CD14-positive monocyte (primary cell): ENCODE measurements at regions not wholly inside any gene's neighbourhood (a gene's known extent, or its start where the extent isn't known, plus 50 kb on each side); places are given as distances from the start of the nearest gene placed in this dataset.

Experiments used
- DNase-seq, 3 donors: peaks; one replicate each; pipeline ENCODE4 v3.0.0-alpha.2; 2011 to 2022
- H2AFZ ChIP-seq: 2 replicates; pipeline ENCODE4 v1.6.0; 2012; ENCODE audit warnings: mild to moderate bottlenecking, low read depth, low read length, inconsistent platforms; ENCODE audit not compliant: insufficient read depth, poor library complexity, severe bottlenecking
- H3K27ac ChIP-seq, 2 donors: 1 replicate in 1 of 2; 2 replicates in 1 of 2; pipeline ENCODE4 v1.5.1; 2012 to 2013; ENCODE audit warnings: low read length in 2 of 2, control low read depth in 1 of 2, inconsistent platforms in 1 of 2, low read depth in 1 of 2, mild to moderate bottlenecking in 1 of 2
- H3K27me3 ChIP-seq, 2 donors: one replicate each; pipeline versions ENCODE4 v1.6.0 to v1.6.1; 2011 to 2013; ENCODE audit warnings: low read length in 2 of 2; ENCODE audit not compliant: control insufficient read depth in 2 of 2, insufficient read depth in 2 of 2
- H3K36me3 ChIP-seq, 2 donors: replicated peaks in 1 of 2; 1 replicate in 1 of 2; 2 replicates in 1 of 2; pipeline versions ENCODE4 v1.5.1 to v1.6.1; 2012 to 2013; ENCODE audit warnings: low read length in 2 of 2, control low read depth in 1 of 2, inconsistent platforms in 1 of 2, mild to moderate bottlenecking in 1 of 2; ENCODE audit not compliant: insufficient read depth in 2 of 2, control insufficient read depth in 1 of 2
- H3K4me1 ChIP-seq, 2 donors: 1 replicate in 1 of 2; 2 replicates in 1 of 2; pipeline versions ENCODE4 v1.5.1 to v1.6.1; 2012 to 2013; ENCODE audit warnings: low read length in 2 of 2, control low read depth in 1 of 2, inconsistent platforms in 1 of 2, mild to moderate bottlenecking in 1 of 2, moderate library complexity in 1 of 2; ENCODE audit not compliant: insufficient read depth in 2 of 2, control insufficient read depth in 1 of 2
- H3K4me2 ChIP-seq: replicated peaks from 2 replicates; pipeline ENCODE3; 2012; ENCODE audit warnings: low read length, moderate library complexity, mild to moderate bottlenecking; ENCODE audit not compliant: poor library complexity, severe bottlenecking; ENCODE audit errors: extremely low read depth
- H3K4me3 ChIP-seq, 3 experiments: fragments of 200-600 bp in 1 of 3; sonication (generic) in 1 of 3; replicated peaks in 1 of 3; 1 replicate in 2 of 3; 2 replicates in 1 of 3; pipeline ENCODE4 v1.5.1; 2011 to 2013; ENCODE audit warnings: low read length in 3 of 3, mild to moderate bottlenecking in 3 of 3, control low read depth in 2 of 3, low read depth in 2 of 3, inconsistent platforms in 1 of 3, moderate library complexity in 1 of 3
- H3K79me2 ChIP-seq: 2 replicates; pipeline ENCODE4 v1.6.0; 2012; ENCODE audit warnings: mild to moderate bottlenecking, control low read depth, inconsistent platforms, low read length, moderate library complexity; ENCODE audit not compliant: insufficient read depth
- H3K9ac ChIP-seq: 2 replicates; pipeline ENCODE4 v1.6.0; 2017; ENCODE audit warnings: low read length, mild to moderate bottlenecking; ENCODE audit not compliant: insufficient read depth, poor library complexity, severe bottlenecking
- H3K9me3 ChIP-seq, 2 donors: replicated peaks in 1 of 2; 1 replicate in 1 of 2; 2 replicates in 1 of 2; pipeline versions ENCODE4 v1.5.1 to v1.6.1; 2012 to 2013; ENCODE audit warnings: low read length in 2 of 2, control low read depth in 1 of 2; ENCODE audit not compliant: control insufficient read depth in 1 of 2, insufficient read depth in 1 of 2
- H4K20me1 ChIP-seq: 2 replicates; pipeline ENCODE4 v1.6.0; 2012; ENCODE audit warnings: mild to moderate bottlenecking, low read length, control low read depth, moderate library complexity; ENCODE audit not compliant: insufficient read depth
- H3K27ac Mint-ChIP-seq, 7 donors: one replicate each; pipeline ENCODE4 v1.8.0; 2020; ENCODE audit warnings: mild to moderate bottlenecking in 7 of 7, mixed read lengths in 7 of 7, moderate library complexity in 6 of 7, inconsistent platforms in 2 of 7
- H3K27me3 Mint-ChIP-seq, 3 donors: one replicate each; pipeline ENCODE4 v1.8.0; 2021 to 2022; ENCODE audit warnings: low read depth in 3 of 3, mild to moderate bottlenecking in 3 of 3, mixed read lengths in 3 of 3, moderate library complexity in 3 of 3, inconsistent platforms in 1 of 3
- H3K36me3 Mint-ChIP-seq, 2 donors: one replicate each; pipeline ENCODE4 v1.8.0; 2020; ENCODE audit warnings: mixed read lengths in 2 of 2, inconsistent platforms in 1 of 2, mild to moderate bottlenecking in 1 of 2
- H3K4me1 Mint-ChIP-seq: one replicate; pipeline ENCODE4 v1.8.0; 2020; ENCODE audit warnings: mild to moderate bottlenecking, mixed read lengths
- H3K4me3 Mint-ChIP-seq, 2 donors: one replicate each; pipeline ENCODE4 v1.8.0; 2020; ENCODE audit warnings: mild to moderate bottlenecking in 2 of 2, mixed read lengths in 2 of 2, moderate library complexity in 1 of 2
- H3K9me3 Mint-ChIP-seq, 7 donors: one replicate each; pipeline ENCODE4 v1.8.0; 2020 to 2022; ENCODE audit warnings: mixed read lengths in 7 of 7, mild to moderate bottlenecking in 6 of 7, moderate library complexity in 6 of 7, inconsistent platforms in 2 of 7
- WGBS: methylation state at CpG from one replicate; pipeline ENCODE4 v1.1.5; 2013; ENCODE audit warnings: missing lambda C conversion rate; ENCODE audit not compliant: insufficient coverage; 5-methylcytosine and 5-hydroxymethylcytosine counted together
- intact Hi-C, 2 donors: fragments of 100-400 bp; cut with micrococcal nuclease; formaldehyde crosslinking; loops; one replicate each; pipeline versions ENCODE4 v1.15.0 to v1.15.1; 2023
- TF ChIP-seq, protein P1 (sequence below): fragments of 200-600 bp; IDR thresholded peaks from one replicate; pipeline ENCODE4 v1.8.0; 2022; ENCODE audit warnings: antibody characterized with exemption, mild to moderate bottlenecking

DNA sequence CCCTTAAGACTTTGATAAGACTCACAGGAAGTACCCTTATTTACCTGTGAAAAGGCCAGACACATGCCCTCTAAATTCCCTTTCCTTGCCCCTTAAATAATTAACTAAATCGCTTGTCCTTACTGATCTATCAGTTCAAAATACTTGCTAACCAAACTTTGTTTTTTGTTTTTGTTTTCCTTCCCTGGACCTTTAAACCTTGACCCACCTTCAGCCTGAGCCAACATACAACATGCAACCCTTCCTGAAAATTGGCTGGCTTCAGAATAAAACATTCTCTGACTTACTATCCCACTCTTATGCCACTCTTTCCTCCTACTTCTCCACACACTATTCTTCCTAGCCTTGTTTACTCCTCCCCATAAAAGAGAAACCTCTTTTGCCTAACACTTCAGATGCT is 448.1 kb upstream of the TRAM1L1 start:
- no peak overlapping the region for H3K4me3 Mint-ChIP-seq

DNA sequence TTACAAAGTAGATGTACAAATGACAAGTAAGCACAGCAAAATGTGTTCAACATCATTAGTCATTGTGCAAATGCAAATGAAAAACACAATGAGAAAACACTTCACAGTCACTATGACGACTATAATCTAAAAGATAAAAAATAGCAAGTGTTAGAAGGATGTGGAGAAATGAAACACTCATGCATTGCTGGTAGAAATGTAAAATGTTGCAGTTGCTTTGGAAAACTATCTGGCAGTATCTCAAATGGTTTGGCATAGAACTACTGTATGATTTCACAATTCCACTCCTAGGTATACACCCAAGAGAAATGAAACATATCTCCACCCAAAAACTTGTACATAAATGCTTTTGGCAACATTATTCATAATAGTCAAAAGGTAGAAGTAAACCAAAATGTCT is 459.7 kb upstream of the TRAM1L1 start:
- no peaks in the 10 kb centered on the region for H3K4me1 Mint-ChIP-seq
- H3K4me3 ChIP-seq, result no peak overlapping the region
- H3K4me2 ChIP-seq, result no peak overlapping the region
- peaks cover 0 to 2% (median 1%) of the 10 kb centered on the region in 3 donors for H3K27me3 Mint-ChIP-seq
- H3K9ac ChIP-seq, result no peak overlapping the region
- H3K4me3 Mint-ChIP-seq, result no peak overlapping the region
- H4K20me1 ChIP-seq, result no peaks in the 10 kb centered on the region
- H3K9me3 Mint-ChIP-seq, result no peaks in the 10 kb centered on the region
- no peaks in the 10 kb centered on the region for H3K79me2 ChIP-seq
- no peak overlapping the region for H3K27ac ChIP-seq
- H2AFZ ChIP-seq, result no peak overlapping the region
- intact Hi-C loops, result no loop called here
- no CpG with 5 or more reads among the region's 1 CpG for WGBS
- DNase-seq, result no peak
- H3K9me3 ChIP-seq, result no peaks in the 10 kb centered on the region
- no peaks in the 10 kb centered on the region for H3K36me3 Mint-ChIP-seq
- no peaks in the 10 kb centered on the region for H3K36me3 ChIP-seq
- TF ChIP-seq, protein P1, sequence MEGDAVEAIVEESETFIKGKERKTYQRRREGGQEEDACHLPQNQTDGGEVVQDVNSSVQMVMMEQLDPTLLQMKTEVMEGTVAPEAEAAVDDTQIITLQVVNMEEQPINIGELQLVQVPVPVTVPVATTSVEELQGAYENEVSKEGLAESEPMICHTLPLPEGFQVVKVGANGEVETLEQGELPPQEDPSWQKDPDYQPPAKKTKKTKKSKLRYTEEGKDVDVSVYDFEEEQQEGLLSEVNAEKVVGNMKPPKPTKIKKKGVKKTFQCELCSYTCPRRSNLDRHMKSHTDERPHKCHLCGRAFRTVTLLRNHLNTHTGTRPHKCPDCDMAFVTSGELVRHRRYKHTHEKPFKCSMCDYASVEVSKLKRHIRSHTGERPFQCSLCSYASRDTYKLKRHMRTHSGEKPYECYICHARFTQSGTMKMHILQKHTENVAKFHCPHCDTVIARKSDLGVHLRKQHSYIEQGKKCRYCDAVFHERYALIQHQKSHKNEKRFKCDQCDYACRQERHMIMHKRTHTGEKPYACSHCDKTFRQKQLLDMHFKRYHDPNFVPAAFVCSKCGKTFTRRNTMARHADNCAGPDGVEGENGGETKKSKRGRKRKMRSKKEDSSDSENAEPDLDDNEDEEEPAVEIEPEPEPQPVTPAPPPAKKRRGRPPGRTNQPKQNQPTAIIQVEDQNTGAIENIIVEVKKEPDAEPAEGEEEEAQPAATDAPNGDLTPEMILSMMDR, result no peak
- H3K27me3 ChIP-seq, result no peaks in the 10 kb centered on the region
- H3K27ac Mint-ChIP-seq, result no peak overlapping the region
- H3K4me1 ChIP-seq, result no peaks in the 10 kb centered on the region

More for the DNA sequence above, 448.1 kb upstream of the TRAM1L1 start:
- 100% methylated on average over 1 of the region's 1 CpG for WGBS
- no peak overlapping the region for H2AFZ ChIP-seq
- no peak overlapping the region for H3K4me3 ChIP-seq
- no peaks in the 10 kb centered on the region for H3K27me3 ChIP-seq
- H3K36me3 ChIP-seq, result no peaks in the 10 kb centered on the region
- H3K9me3 Mint-ChIP-seq, result peaks cover 0 to 5% (median 0%) of the 10 kb centered on the region in 7 donors
- no peaks in the 10 kb centered on the region for H3K4me1 ChIP-seq
- no peaks in the 10 kb centered on the region for H3K9me3 ChIP-seq
- no peak overlapping the region for H3K27ac ChIP-seq
- no peaks in the 10 kb centered on the region for H4K20me1 ChIP-seq
- intact Hi-C loops, result no loop called here
- H3K27ac Mint-ChIP-seq, result no peak overlapping the region
- TF ChIP-seq, protein P1, result no peak
- no peak for DNase-seq
- no peaks in the 10 kb centered on the region for H3K4me1 Mint-ChIP-seq
- H3K4me2 ChIP-seq, result no peak overlapping the region
- H3K79me2 ChIP-seq, result no peaks in the 10 kb centered on the region
- H3K36me3 Mint-ChIP-seq, result no peaks in the 10 kb centered on the region
- no peaks in the 10 kb centered on the region for H3K27me3 Mint-ChIP-seq
- H3K9ac ChIP-seq, result no peak overlapping the region
